ENCODE measurements at regions not wholly inside any gene's neighbourhood (a gene's known extent, or its start where the extent isn't known, plus 50 kb on each side); places are given as distances from the start of the nearest gene placed in this dataset.

GRCh38 chr2:52520644-52521043 is 1247.0 kb upstream of the CHAC2 start:
- ATAC-seq (ENCODE audit: insufficient number of reproducible peaks, low FRiP score, low read depth) (no peak), DNase-seq (ENCODE audit: low spot score) (no peak)
- Histone ChIP-seq H3K4me3 (no peak overlapping the region), H3K9me3 (no peaks in the 10 kb centered on the region), H3K4me1 (ENCODE audit: control insufficient read depth in 1 of 2, low read depth in 2 of 2) (no peaks in the 10 kb centered on the region), H3K27ac (no peak overlapping the region), H3K27me3 (replicated peaks; ENCODE audit: insufficient read depth) (no peaks in the 10 kb centered on the region), H3K36me3 (no peaks in the 10 kb centered on the region)
- no peak for TF ChIP-seq CTCF (IDR thresholded peaks at IDR 0.05)

- no peak for TF ChIP-seq CTCF (IDR thresholded peaks at IDR 0.05)
- H3K4me1 ChIP-seq (ENCODE audit: control insufficient read depth in 1 of 2, low read depth in 2 of 2): no peaks in the 10 kb centered on the region
- ATAC-seq (ENCODE audit: insufficient number of reproducible peaks, low FRiP score, low read depth): no peak
These were observed 1248.9 kb upstream of the CHAC2 start for GRCh38 chr2:52518678-52519077.

GRCh38 chr2:52512760-52513159 is 1254.8 kb upstream of the CHAC2 start:
- H3K36me3 ChIP-seq: no peaks in the 10 kb centered on the region
- H3K4me1 ChIP-seq (ENCODE audit: control insufficient read depth in 1 of 2, low read depth in 2 of 2): no peaks in the 10 kb centered on the region
- no peak for TF ChIP-seq CTCF (IDR thresholded peaks at IDR 0.05)
- no peak overlapping the region for H3K4me3 ChIP-seq
- DNase-seq (ENCODE audit: low spot score) (no peak), ATAC-seq (ENCODE audit: insufficient number of reproducible peaks, low FRiP score, low read depth) (no peak)
- no peaks in the 10 kb centered on the region for H3K9me3 ChIP-seq
- H3K27ac ChIP-seq: no peak overlapping the region
- no peaks in the 10 kb centered on the region for H3K27me3 ChIP-seq (replicated peaks; ENCODE audit: insufficient read depth)

More at GRCh38 chr2:52518678-52519077, 1248.9 kb upstream of the CHAC2 start:
- DNase-seq (ENCODE audit: low spot score): no peak
- no peaks in the 10 kb centered on the region for H3K9me3 ChIP-seq
- no peaks in the 10 kb centered on the region for H3K27me3 ChIP-seq (replicated peaks; ENCODE audit: insufficient read depth)
- no peak overlapping the region for H3K4me3 ChIP-seq
- H3K36me3 ChIP-seq: no peaks in the 10 kb centered on the region
- no peak overlapping the region for H3K27ac ChIP-seq

- no peak for ATAC-seq (ENCODE audit: insufficient number of reproducible peaks, low FRiP score, low read depth)
These were observed 1257.2 kb upstream of the CHAC2 start for GRCh38 chr2:52510432-52510831.

GRCh38 chr2:52502476-52502860 is 1265.1 kb upstream of the CHAC2 start:
- Histone ChIP-seq H3K9me3 (no peaks in the 10 kb centered on the region), H3K4me1 (ENCODE audit: control insufficient read depth in 1 of 2, low read depth in 2 of 2) (no peaks in the 10 kb centered on the region), H3K4me3 (no peak overlapping the region), H3K36me3 (no peaks in the 10 kb centered on the region), H3K27me3 (replicated peaks; ENCODE audit: insufficient read depth) (no peaks in the 10 kb centered on the region), H3K27ac (no peak overlapping the region)
- ATAC-seq (ENCODE audit: insufficient number of reproducible peaks, low FRiP score, low read depth) (no peak), DNase-seq (ENCODE audit: low spot score) (no peak)
- no peak for TF ChIP-seq CTCF (IDR thresholded peaks at IDR 0.05)

More at GRCh38 chr2:52510432-52510831, 1257.2 kb upstream of the CHAC2 start:
- no peaks in the 10 kb centered on the region for H3K9me3 ChIP-seq
- no peaks in the 10 kb centered on the region for H3K36me3 ChIP-seq
- no peaks in the 10 kb centered on the region for H3K27me3 ChIP-seq (replicated peaks; ENCODE audit: insufficient read depth)
- TF ChIP-seq CTCF (IDR thresholded peaks at IDR 0.05): no peak
- no peak overlapping the region for H3K4me3 ChIP-seq
- H3K27ac ChIP-seq: no peak overlapping the region
- H3K4me1 ChIP-seq (ENCODE audit: control insufficient read depth in 1 of 2, low read depth in 2 of 2): no peaks in the 10 kb centered on the region
- no peak for DNase-seq (ENCODE audit: low spot score)

Measured in thoracic aorta (tissue), 2 donors.